GM12878 (cell line): ENCODE measurements at regions not wholly inside any gene's neighbourhood (a gene's known extent, or its start where the extent isn't known, plus 50 kb on each side); places are given as distances from the start of the nearest gene placed in this dataset.

ENCODE experiments used
- BHLHE40 ChIP-seq, 2 experiments: fragments of 450-650 bp in 1 of 2; IDR thresholded peaks; 2 replicates each; pipeline ENCODE4 v1.6.1; 2011 to 2017; ENCODE audit warnings: low read depth in 2 of 2, borderline replicate concordance in 1 of 2, improper control_type of control experiment in 1 of 2, low read length in 1 of 2, mild to moderate bottlenecking in 1 of 2
- CTCF ChIP-seq, 3 experiments: IDR thresholded peaks in 2 of 3; conservative IDR thresholded peaks in 1 of 3; 2 replicates each; pipeline ENCODE4 v1.5.1; 2011; ENCODE audit warnings: low read depth in 3 of 3, low read length in 3 of 3, mild to moderate bottlenecking in 3 of 3, control low read depth in 2 of 3, moderate library complexity in 2 of 3, inconsistent platforms in 1 of 3, mixed read lengths in 1 of 3; ENCODE audit not compliant: control insufficient read depth in 2 of 3, insufficient read depth in 1 of 3; ENCODE audit errors: extremely low read depth in 1 of 3
- MAX ChIP-seq: IDR thresholded peaks from 2 replicates; pipeline ENCODE4 v1.6.1; 2012; ENCODE audit warnings: low read depth, low read length, improper control_type of control experiment
- MTA3 ChIP-seq: IDR thresholded peaks from 2 replicates; pipeline ENCODE4 v1.6.1; 2012; ENCODE audit warnings: low read length, inconsistent platforms, borderline replicate concordance
- NR2F1 ChIP-seq: fragments of 450-650 bp; conservative IDR thresholded peaks from 2 replicates; pipeline ENCODE4 v1.6.1; 2017; ENCODE audit warnings: mild to moderate bottlenecking
- NRF1 ChIP-seq: conservative IDR thresholded peaks from 2 replicates; pipeline ENCODE4 v1.6.1; 2011; ENCODE audit warnings: mild to moderate bottlenecking, low read depth, low read length, improper control_type of control experiment
- REST ChIP-seq: IDR thresholded peaks from 2 replicates; pipeline ENCODE4 v1.6.1; 2012; ENCODE audit warnings: mild to moderate bottlenecking, low read depth, low read length
- SMAD1 ChIP-seq: fragments of 450-650 bp; IDR thresholded peaks from 2 replicates; pipeline ENCODE4 v1.6.1; 2018; ENCODE audit warnings: mild to moderate bottlenecking, low read depth; ENCODE audit not compliant: partially characterized antibody

- TF ChIP-seq CTCF (IDR thresholded peaks at IDR 0.05 in 2 of 3, conservative IDR thresholded peaks at IDR 0.05 in 1 of 3; ENCODE audit: control insufficient read depth in 2 of 3, extremely low read depth in 1 of 3, insufficient read depth in 1 of 3, low read depth in 3 of 3, low read length in 3 of 3) = no peak
- no peak for TF ChIP-seq MAX
- no peak for TF ChIP-seq REST
- no peak for TF ChIP-seq BHLHE40 (IDR thresholded peaks at IDR 0.05; ENCODE audit: borderline replicate concordance in 1 of 2, low read depth in 2 of 2, low read length in 1 of 2)
- no peak for TF ChIP-seq NR2F1
- TF ChIP-seq MTA3 = no peak
- TF ChIP-seq SMAD1 = no peak
- no peak for TF ChIP-seq NRF1
These were observed 74.4 kb upstream of the MYCN start for GRCh38 chr2:15865923-15866322.
